ENCODE measurements at regions not wholly inside any gene's neighbourhood (a gene's known extent, or its start where the extent isn't known, plus 50 kb on each side); places are given as distances from the start of the nearest gene placed in this dataset.
"Not testable (repeated sequence)": the region's sequence is repeated elsewhere in the genome, so short reads cannot be mapped to it uniquely, and the experiment has no call there.

- H3K27ac ChIP-seq (ENCODE audit: low read length), result no peak overlapping the region
- peaks cover 24% of the 10 kb centered on the region for H3K9me3 ChIP-seq (ENCODE audit: control insufficient read depth, low read depth, low read length)
- WGBS (ENCODE audit: insufficient coverage, low lambda C conversion rate), result 92% methylated on average over 1 of the region's 1 CpG
- H3K36me3 ChIP-seq (ENCODE audit: control insufficient read depth, insufficient read depth, low read length), result no peaks in the 10 kb centered on the region
- no peak overlapping the region for H3K4me3 ChIP-seq (ENCODE audit: low read length)
- DNase-seq, result no peak
- no peaks in the 10 kb centered on the region for H3K4me1 ChIP-seq (ENCODE audit: control insufficient read depth, insufficient read depth, low read length)
- no peaks in the 10 kb centered on the region for H3K27me3 ChIP-seq (ENCODE audit: control insufficient read depth, insufficient read depth, low read length)
These were observed 80.1 kb upstream of the SHOX start for GRCh38 chrX:550514-550913.

DNA sequence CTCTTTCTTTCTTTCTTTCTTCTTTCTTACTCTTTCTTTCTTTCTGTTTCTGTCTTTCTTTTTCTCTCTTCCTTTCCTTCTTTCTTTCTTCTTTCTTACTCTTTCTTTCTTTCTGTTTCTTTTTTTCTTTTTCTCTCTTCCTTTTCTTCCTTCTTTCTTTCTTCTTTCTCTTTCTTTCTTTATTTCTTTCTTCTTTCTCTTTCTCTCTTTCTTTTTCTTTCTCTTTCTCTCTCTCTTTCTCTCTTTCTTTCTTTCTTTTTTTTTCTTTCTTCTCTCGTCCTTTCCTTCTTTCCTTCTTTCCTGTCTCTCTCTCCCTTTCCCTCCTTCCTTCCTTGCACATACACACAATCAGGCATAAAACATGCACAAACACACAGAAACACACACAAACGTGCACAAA lies 79.3 kb upstream of the SHOX start:
- Histone ChIP-seq H3K4me1 (ENCODE audit: control insufficient read depth, insufficient read depth, low read length) (no peaks in the 10 kb centered on the region), H3K27ac (ENCODE audit: low read length) (no peak overlapping the region), H3K36me3 (ENCODE audit: control insufficient read depth, insufficient read depth, low read length) (no peaks in the 10 kb centered on the region), H3K4me3 (ENCODE audit: low read length) (no peak overlapping the region), H3K27me3 (ENCODE audit: control insufficient read depth, insufficient read depth, low read length) (no peaks in the 10 kb centered on the region), H3K9me3 (ENCODE audit: control insufficient read depth, low read depth, low read length) (peaks cover 23% of the 10 kb centered on the region)
- WGBS (ENCODE audit: insufficient coverage, low lambda C conversion rate), result 84% methylated on average over 2 of the region's 2 CpGs
- no peak for DNase-seq

- H3K4me3 ChIP-seq (ENCODE audit: low read length), result no peak overlapping the region
- no CpG with 5 or more reads among the region's 17 CpGs for WGBS (ENCODE audit: insufficient coverage, low lambda C conversion rate)
- DNase-seq, result no peak
- H3K4me1 ChIP-seq (ENCODE audit: control insufficient read depth, insufficient read depth, low read length), result no peaks in the 10 kb centered on the region
- H3K27me3 ChIP-seq (ENCODE audit: control insufficient read depth, insufficient read depth, low read length), result no peaks in the 10 kb centered on the region
- H3K36me3 ChIP-seq (ENCODE audit: control insufficient read depth, insufficient read depth, low read length), result no peaks in the 10 kb centered on the region
- peaks cover 23% of the 10 kb centered on the region for H3K9me3 ChIP-seq (ENCODE audit: control insufficient read depth, low read depth, low read length)
- no peak overlapping the region for H3K27ac ChIP-seq (ENCODE audit: low read length)
These were observed 78.1 kb upstream of the SHOX start for GRCh38 chrX:552496-552895.

DNA sequence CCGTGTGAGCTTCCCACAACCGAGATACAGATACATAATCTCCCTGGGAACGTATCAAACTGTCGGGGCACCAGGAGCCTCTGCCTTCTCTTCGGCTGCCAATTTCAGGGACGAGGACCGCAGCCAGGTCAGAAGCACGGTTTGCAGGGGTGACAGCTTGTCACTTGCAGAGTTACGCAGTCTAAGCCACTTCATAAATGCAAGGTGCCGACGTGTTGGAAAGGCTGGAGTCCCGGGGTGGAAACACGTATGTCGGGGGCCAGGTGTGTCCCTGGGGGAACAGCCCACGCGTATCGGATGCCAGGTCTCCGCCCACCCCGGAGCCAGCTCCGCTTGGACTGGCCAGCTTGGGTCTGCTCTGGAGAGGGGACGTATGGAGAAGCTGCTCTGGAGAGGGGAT lies 76.3 kb upstream of the SHOX start:
- no peak overlapping the region for H3K4me3 ChIP-seq (ENCODE audit: low read length)
- H3K27me3 ChIP-seq (ENCODE audit: control insufficient read depth, insufficient read depth, low read length), result no peaks in the 10 kb centered on the region
- H3K27ac ChIP-seq (ENCODE audit: low read length), result no peak overlapping the region
- DNase-seq, result no peak
- H3K9me3 ChIP-seq (ENCODE audit: control insufficient read depth, low read depth, low read length), result peaks cover 19% of the 10 kb centered on the region
- H3K4me1 ChIP-seq (ENCODE audit: control insufficient read depth, insufficient read depth, low read length), result no peaks in the 10 kb centered on the region
- no CpG with 5 or more reads among the region's 21 CpGs for WGBS (ENCODE audit: insufficient coverage, low lambda C conversion rate)
- no peaks in the 10 kb centered on the region for H3K36me3 ChIP-seq (ENCODE audit: control insufficient read depth, insufficient read depth, low read length)

DNA sequence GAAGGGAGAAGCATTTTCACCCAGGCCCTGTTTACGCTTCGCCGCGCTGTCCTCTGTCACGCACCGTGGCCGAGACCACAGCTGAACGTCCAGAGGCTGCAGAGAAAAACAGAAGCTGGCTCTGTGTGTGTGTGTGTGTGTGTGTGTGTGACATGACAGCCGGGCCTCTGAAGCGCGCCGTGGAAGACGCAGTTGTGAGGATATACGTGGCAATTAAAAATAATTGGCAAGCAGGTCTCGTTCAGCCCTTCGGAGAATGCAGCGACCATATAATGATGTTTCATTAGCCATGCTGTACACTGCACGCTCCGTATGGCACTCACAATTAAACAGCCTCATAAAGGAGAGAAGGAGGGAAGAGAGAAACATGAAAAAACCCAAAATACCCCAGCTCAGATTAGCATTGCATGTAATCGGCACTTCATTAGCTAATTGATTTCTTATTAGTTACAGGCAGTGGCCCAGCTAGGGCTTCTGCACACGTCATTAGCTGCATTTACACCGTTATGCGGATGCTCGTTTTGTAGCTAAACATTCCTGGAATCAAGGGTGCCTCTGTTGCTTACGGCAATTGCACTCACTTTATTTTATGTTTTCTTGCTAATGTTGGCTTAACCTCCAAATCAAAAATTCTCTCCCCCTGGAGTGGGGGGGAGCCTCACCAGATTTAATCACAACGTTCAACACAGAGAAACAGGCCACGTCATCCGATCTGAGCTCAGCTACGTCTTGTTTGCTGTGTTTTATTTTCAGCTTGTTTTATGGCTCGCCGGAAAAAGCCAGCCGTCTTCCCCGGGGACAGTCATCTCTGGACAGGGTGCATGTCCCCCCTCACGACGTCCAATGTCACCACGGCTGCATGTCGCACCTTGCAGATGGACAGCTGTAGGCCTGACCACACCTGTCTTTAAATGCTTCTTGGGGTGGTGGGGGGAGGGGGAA lies 74.6 kb upstream of the SHOX start:
- no peak for DNase-seq
- Histone ChIP-seq H3K27me3 (ENCODE audit: control insufficient read depth, insufficient read depth, low read length) (no peaks in the 10 kb centered on the region), H3K27ac (ENCODE audit: low read length) (no peak overlapping the region), H3K4me1 (ENCODE audit: control insufficient read depth, insufficient read depth, low read length) (no peaks in the 10 kb centered on the region), H3K4me3 (ENCODE audit: low read length) (no peak overlapping the region), H3K36me3 (ENCODE audit: control insufficient read depth, insufficient read depth, low read length) (no peaks in the 10 kb centered on the region), H3K9me3 (ENCODE audit: control insufficient read depth, low read depth, low read length) (peaks cover 8% of the 10 kb centered on the region)
- WGBS (ENCODE audit: insufficient coverage, low lambda C conversion rate), result 64% methylated on average over 3 of the region's 37 CpGs

DNA sequence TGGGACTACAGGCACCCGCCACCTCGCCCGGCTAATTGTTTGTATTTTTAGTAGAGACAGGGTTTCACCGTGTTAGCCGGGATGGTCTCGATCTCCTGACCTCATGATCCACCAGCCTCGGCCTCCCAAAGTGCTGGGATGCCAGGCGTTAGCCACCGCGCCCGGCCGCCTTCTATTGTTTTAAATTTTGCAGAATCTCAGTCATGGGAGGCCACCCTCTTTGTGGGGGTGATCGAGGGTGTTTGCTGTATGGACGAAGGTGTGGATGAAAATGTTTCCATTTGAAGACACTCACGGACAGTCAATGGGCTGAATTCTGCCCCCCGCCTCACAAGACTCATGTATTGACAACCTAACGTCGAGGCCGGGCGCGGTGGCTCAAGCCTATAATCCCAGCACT lies 73.0 kb upstream of the SHOX start:
- H3K4me3 ChIP-seq (ENCODE audit: low read length); H3K27ac ChIP-seq (ENCODE audit: low read length); H3K27me3 ChIP-seq (ENCODE audit: control insufficient read depth, insufficient read depth, low read length); DNase-seq; H3K9me3 ChIP-seq (ENCODE audit: control insufficient read depth, low read depth, low read length); H3K36me3 ChIP-seq (ENCODE audit: control insufficient read depth, insufficient read depth, low read length); H3K4me1 ChIP-seq (ENCODE audit: control insufficient read depth, insufficient read depth, low read length): not testable (repeated sequence)
- WGBS (ENCODE audit: insufficient coverage, low lambda C conversion rate), result no CpG with 5 or more reads among the region's 21 CpGs

- WGBS (ENCODE audit: insufficient coverage, low lambda C conversion rate), result 94% methylated on average over 2 of the region's 10 CpGs
- H3K4me1 ChIP-seq (ENCODE audit: control insufficient read depth, insufficient read depth, low read length); H3K36me3 ChIP-seq (ENCODE audit: control insufficient read depth, insufficient read depth, low read length); H3K4me3 ChIP-seq (ENCODE audit: low read length); H3K27ac ChIP-seq (ENCODE audit: low read length); H3K27me3 ChIP-seq (ENCODE audit: control insufficient read depth, insufficient read depth, low read length); DNase-seq; H3K9me3 ChIP-seq (ENCODE audit: control insufficient read depth, low read depth, low read length): not testable (repeated sequence)
These were observed 71.3 kb upstream of the SHOX start for GRCh38 chrX:559282-559681.

GRCh38 chrX:567891-568290 lies 62.7 kb upstream of the SHOX start:
- DNase-seq, result no peak
- Histone ChIP-seq H3K27me3 (ENCODE audit: control insufficient read depth, insufficient read depth, low read length) (no peaks in the 10 kb centered on the region), H3K9me3 (ENCODE audit: control insufficient read depth, low read depth, low read length) (peaks cover 18% of the 10 kb centered on the region), H3K27ac (ENCODE audit: low read length) (no peak overlapping the region), H3K4me1 (ENCODE audit: control insufficient read depth, insufficient read depth, low read length) (no peaks in the 10 kb centered on the region), H3K4me3 (ENCODE audit: low read length) (no peak overlapping the region), H3K36me3 (ENCODE audit: control insufficient read depth, insufficient read depth, low read length) (no peaks in the 10 kb centered on the region)
- WGBS (ENCODE audit: insufficient coverage, low lambda C conversion rate), result 83% methylated on average over 2 of the region's 8 CpGs

GRCh38 chrX:568311-568710 lies 62.3 kb upstream of the SHOX start:
- no peaks in the 10 kb centered on the region for H3K36me3 ChIP-seq (ENCODE audit: control insufficient read depth, insufficient read depth, low read length)
- WGBS (ENCODE audit: insufficient coverage, low lambda C conversion rate), result 92% methylated on average over 1 of the region's 1 CpG
- peaks cover 18% of the 10 kb centered on the region for H3K9me3 ChIP-seq (ENCODE audit: control insufficient read depth, low read depth, low read length)
- no peaks in the 10 kb centered on the region for H3K4me1 ChIP-seq (ENCODE audit: control insufficient read depth, insufficient read depth, low read length)
- no peaks in the 10 kb centered on the region for H3K27me3 ChIP-seq (ENCODE audit: control insufficient read depth, insufficient read depth, low read length)
- no peak for DNase-seq
- H3K4me3 ChIP-seq (ENCODE audit: low read length), result no peak overlapping the region
- no peak overlapping the region for H3K27ac ChIP-seq (ENCODE audit: low read length)

DNA sequence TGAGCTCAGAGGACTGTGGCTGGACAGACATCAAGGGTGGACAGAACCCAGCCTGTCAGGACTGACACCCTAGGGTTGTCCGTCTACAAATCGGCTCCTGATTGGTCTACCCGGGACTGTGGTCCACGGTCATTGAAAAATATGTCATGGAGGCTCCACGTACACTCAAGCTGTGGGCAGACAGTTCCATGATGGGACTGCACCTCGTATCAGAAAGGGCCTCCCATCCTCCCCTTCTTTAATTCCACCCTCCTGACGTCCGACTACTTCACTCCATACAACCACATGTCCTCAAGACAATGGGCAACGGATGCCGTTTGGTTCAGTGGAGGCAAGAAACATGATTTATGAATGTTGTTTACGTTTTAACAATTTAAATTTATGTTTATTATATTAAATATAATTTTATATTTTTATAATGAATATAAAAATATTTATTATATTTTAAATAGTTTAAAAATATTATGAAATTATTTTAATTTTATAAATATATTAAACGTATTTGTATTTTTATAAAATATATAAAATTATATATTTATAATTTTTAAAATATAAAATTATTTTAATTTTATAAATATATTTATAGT lies 58.0 kb upstream of the SHOX start:
- H3K4me1 ChIP-seq (ENCODE audit: control insufficient read depth, insufficient read depth, low read length), result no peaks in the 10 kb centered on the region
- WGBS (ENCODE audit: insufficient coverage, low lambda C conversion rate), result 89% methylated on average over 1 of the region's 12 CpGs
- no peaks in the 10 kb centered on the region for H3K27me3 ChIP-seq (ENCODE audit: control insufficient read depth, insufficient read depth, low read length)
- no peaks in the 10 kb centered on the region for H3K36me3 ChIP-seq (ENCODE audit: control insufficient read depth, insufficient read depth, low read length)
- no peak for DNase-seq
- H3K4me3 ChIP-seq (ENCODE audit: low read length), result no peak overlapping the region
- no peaks in the 10 kb centered on the region for H3K9me3 ChIP-seq (ENCODE audit: control insufficient read depth, low read depth, low read length)
- no peak overlapping the region for H3K27ac ChIP-seq (ENCODE audit: low read length)

GRCh38 chrX:574251-574650 lies 56.3 kb upstream of the SHOX start:
- no CpG with 5 or more reads among the region's 14 CpGs for WGBS (ENCODE audit: insufficient coverage, low lambda C conversion rate)
- Histone ChIP-seq H3K27ac (ENCODE audit: low read length) (no peak overlapping the region), H3K9me3 (ENCODE audit: control insufficient read depth, low read depth, low read length) (no peaks in the 10 kb centered on the region), H3K4me3 (ENCODE audit: low read length) (no peak overlapping the region), H3K27me3 (ENCODE audit: control insufficient read depth, insufficient read depth, low read length) (no peaks in the 10 kb centered on the region), H3K4me1 (ENCODE audit: control insufficient read depth, insufficient read depth, low read length) (no peaks in the 10 kb centered on the region), H3K36me3 (ENCODE audit: control insufficient read depth, insufficient read depth, low read length) (no peaks in the 10 kb centered on the region)
- DNase-seq, result no peak

All from large intestine (tissue), 3 donors.